ENCODE measurements at regions not wholly inside any gene's neighbourhood (a gene's known extent, or its start where the extent isn't known, plus 50 kb on each side); places are given as distances from the start of the nearest gene placed in this dataset.
"Not testable (repeated sequence)": the region's sequence is repeated elsewhere in the genome, so short reads cannot be mapped to it uniquely, and the experiment has no call there.

DNA sequence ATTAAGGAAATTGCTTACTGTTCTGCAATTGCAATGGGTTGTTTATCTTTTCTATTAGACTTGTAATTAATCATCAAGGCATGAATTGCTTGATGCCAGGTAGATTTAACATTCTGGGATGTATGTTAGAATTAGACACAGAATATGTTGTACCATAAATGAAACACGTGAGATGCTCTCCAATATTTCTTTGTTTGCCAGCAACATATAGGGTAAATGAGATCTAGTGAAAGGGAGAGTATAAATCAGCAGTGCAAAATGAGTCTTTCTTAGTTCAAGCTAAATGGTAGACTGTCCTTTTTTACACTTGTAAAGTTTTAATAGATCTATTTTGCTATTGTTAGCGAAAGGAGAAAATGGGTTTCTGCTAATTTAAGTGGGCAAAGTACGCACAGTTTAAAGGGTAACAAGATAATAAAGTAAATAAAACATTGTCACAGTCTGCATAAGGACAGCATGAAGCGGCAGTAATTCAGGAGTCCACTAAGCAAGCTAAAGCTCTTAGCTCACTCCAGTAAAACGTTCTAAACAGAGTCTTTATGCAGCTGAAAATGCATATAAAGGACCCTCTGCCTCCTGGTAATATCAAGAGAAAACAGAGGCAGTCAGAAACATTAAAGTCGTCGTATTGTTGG, 1137.1 kb downstream of the OLFM4 start:
- no peak for DNase-seq

DNA sequence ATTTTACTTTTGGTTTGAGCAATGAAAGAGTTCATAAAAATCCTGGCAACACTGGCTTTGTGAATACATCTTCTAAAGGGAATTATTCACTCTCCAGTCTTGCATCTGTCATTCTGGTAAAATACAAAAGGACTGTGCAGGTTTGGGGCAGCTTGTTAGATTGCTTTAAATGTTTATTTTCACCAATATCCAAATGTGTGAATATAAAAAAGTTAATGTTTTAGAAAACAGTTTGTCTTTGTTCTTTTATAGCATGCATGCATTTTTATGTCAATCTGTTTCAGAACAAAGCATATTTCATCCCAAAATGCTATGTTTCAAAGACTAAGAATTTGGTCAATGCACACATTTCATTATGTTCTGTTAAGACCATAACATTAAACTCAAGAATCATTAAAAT, 1145.4 kb downstream of the OLFM4 start:
- no peak for DNase-seq

DNA sequence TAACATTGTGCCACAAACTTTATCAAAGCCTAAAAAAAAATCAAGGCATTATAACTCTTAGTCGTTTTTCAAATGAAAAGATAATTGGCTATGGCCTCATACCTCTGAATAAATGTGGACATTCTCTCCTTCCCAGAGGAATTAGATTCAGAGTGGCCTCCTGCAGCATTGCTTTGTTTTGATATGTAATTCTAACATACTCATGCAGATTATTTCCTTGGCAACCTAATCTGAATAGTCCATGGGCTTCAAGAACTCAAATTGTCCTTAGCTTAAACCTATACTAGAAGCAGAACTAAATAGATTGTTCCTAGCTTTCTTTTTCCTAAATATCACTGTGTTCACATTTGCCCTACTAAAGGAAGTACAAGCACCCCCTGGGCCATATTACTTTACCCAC, 1146.9 kb downstream of the OLFM4 start:
- no peak for DNase-seq

DNA sequence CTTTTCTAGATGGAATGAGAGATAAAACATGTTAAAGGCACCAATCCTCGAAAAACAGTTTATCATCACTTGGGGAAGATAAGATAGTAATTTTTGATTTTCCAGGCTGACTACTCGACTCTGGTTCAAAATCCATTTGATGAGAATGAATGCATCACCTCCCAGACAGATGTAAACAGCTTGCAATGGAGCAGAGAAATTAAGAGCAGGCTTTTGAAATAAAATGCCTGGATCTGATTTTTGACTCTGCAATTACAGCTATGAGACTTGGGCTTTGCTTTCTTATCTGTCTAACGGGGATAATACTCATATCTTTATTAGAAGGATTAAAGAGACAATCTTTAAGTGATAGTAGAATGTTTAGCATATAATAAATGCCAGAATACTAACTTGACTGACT, 1148.9 kb downstream of the OLFM4 start:
- no peak for DNase-seq

DNA sequence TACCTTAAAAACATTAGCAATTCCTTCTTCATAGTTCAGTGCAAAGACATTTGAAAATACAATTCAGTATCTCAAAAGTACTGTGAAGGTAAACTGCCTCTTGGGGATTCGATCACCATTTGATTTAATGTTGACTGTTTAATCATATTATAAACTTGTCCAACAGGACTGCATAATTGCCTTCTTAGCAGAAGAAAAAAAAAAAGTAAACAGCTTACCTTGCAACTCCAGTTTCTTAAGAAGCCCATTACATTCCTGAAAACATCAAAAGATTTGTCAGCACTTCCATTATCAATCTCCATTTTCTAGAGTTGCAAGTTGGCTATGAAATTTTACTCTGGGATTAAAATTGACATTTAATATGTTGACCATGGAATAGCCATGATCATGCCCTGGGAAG, 1154.6 kb downstream of the OLFM4 start:
- DNase-seq, result no peak

DNA sequence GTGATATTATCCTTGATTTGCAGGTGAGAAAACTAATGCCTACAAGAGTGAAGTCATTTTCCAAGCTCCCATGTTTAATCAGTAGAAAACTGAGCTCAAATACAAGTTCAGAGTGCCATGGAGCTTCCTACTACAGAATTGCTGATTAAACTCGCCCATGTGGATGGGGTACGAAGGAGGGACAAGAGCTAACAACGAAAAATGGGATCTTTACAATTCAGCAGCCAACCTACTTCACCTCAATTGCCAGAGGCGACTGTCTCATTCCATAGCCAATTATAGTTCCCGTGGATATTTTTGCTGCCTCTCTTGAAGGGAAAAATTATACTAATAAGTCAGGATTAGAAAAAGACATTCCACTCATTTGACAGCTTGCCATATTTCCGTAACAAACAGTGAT, 1155.1 kb downstream of the OLFM4 start:
- no peak for DNase-seq

DNA sequence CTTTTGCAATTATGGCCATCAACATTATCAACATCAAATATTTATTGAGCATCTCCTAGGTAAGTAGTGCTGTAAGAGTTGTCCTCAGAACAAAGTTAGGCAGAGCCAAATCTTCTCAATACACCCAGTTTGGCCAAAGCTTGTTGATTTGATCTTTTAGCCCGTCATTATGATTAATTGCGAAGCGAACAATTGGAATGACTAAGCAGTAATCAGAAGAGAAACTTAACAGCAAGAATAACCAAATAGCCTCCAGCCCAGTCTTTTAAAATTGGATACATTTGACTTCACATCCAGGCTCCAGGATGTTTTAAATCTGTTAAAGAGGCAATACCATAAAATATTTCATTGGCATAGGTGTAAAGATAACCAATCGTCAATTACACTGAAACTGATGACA, 1156.0 kb downstream of the OLFM4 start:
- DNase-seq, result no peak

DNA sequence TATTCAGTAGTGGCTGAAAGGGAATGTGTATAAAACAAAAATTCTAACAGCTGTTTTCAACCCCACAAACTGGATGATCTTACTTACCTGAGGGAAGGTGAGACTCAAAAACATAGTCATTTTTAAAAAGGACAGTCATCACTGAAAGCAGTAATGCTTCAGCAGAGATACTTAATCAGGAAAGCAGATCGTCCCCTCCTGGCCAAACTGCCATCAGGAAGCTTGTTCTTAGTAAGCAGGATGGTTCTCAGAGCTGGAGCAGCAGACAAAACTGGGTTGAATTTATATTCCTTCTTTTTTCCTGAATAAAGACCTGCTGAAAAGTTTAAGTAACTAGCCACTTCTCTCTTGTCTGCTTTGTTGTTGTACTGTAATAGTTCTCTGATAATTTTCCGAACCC, 1156.5 kb downstream of the OLFM4 start:
- no peak for DNase-seq

DNA sequence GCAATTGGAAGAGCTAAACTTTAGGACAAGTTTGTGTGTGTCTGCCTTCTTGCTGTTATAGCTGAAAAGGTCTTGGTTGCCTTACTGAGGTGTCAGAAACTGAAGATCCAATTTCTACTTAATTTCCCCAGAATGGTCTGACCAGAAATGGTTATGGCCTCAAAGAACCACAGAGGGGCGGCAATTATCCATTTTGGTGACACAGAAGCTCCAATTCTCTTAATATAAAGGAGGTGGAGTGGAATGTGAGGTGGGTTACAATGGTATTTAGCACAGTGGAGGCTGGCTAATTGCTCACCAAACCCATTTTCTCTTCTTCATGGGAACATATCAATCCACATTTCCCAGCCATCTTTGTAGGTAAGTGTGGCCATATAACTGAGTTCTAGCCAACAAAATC, 1157.2 kb downstream of the OLFM4 start:
- DNase-seq, result no peak

DNA sequence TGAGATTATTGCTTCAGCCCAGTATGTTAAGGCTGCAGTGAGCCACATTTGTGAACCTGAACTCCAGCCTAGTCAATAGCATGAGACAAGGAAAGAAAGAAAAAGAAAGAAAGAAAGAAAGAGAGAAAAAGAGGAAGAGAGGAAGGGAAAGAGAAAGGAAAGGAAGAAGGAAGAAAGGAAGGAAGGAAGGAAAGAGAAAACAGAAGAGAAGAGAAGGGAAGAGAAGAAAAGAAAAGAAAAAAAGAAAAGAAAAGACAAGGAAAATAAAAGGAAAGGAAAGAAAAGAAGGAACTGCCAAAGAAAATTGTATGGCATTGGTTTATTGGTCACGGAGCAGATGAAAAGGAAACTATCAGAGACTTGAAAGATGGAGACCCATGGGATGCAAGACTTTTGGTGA, 1158.8 kb downstream of the OLFM4 start:
- no peak for DNase-seq

DNA sequence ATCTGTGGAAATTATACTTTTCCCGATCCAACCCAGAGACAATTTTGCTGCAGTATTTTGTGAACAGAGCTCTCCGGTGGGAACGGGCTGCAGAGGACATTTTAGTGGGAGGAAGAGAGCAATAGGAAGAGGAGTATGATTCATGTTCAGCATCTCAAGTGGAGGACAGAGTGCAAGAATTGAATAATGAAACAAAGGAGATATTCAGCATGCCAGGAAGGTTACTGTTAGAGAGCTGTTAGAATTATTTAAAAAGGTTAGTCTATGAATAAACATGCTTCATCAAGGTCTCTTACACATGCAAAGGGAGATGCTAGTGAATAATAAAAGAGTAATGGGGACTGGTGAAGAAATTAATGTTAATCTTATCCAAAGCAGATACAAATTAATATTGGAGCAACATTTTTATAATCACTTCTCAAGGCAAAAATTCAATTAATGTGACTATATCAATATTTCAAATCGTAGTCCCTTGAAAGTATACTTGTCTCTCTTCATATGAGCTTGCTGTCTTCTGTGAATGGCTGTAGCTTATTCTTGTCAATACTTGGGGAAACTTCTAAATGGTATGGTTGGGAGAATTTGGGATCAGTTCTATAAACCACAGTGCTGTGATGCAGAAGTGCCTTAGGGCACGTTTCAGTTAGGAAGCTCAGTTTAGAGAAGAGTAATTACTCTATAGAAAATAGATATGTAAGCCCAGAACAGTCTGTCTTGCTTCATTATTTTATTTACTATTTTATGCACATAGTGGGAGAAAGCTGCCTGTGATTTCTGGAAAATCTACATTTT, 1165.8 kb downstream of the OLFM4 start:
- no peak for DNase-seq

DNA sequence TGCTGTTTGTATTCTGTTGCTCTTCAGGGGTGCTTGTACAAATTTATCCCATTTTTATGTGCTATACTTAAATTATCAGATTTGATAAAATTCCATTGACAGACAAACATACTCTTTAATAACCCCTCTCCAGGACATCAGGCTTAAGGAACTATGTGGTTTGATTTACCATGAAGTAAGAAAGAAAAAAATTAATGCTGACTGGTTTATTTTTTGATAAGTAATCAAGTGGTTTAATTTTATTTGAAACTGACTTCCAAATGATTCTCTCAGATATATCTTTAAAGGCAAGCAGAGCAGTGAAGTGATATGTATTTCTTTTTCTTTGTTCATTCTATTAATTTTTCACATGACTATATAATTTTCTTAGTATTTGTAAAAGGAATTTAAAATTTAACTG, 1168.1 kb downstream of the OLFM4 start:
- DNase-seq, result no peak

DNA sequence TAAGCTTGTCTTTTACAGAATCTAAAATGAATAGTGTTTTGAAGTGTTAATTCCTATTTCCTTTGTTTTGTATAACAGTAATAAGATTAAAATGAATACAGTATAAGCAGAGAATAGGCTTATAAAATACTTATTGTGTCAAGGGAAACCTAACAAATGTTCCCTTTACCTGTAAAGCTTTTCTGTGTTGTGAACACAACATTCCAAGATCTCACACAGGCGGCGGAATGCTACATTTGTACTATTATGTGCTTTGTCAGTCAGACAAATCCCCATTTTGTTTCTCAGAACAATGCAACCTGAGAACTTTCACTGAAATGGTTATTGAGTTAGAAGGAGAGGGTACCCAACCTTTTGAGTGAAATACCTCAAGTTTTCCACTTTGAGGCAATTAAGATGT, 1170.3 kb downstream of the OLFM4 start:
- DNase-seq, result no peak

DNA sequence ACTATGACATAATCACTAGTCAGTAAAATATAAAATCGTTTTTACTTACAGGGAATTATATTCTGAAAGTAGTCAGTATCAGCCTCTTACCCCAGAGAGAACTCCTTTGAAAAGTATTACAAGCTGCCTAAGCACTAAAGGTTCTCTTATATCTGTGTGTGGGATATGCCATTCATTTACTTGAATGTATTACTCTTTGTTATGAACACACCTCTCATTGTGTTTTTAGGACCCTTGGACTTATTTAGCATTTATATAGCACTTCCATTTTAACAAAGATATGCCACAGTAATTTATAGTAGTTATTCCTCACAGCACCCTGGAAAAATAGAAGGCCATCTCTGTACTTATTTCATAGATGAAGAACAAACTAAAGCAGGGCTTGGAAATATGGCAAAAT, 1178.0 kb downstream of the OLFM4 start:
- no peak for DNase-seq

DNA sequence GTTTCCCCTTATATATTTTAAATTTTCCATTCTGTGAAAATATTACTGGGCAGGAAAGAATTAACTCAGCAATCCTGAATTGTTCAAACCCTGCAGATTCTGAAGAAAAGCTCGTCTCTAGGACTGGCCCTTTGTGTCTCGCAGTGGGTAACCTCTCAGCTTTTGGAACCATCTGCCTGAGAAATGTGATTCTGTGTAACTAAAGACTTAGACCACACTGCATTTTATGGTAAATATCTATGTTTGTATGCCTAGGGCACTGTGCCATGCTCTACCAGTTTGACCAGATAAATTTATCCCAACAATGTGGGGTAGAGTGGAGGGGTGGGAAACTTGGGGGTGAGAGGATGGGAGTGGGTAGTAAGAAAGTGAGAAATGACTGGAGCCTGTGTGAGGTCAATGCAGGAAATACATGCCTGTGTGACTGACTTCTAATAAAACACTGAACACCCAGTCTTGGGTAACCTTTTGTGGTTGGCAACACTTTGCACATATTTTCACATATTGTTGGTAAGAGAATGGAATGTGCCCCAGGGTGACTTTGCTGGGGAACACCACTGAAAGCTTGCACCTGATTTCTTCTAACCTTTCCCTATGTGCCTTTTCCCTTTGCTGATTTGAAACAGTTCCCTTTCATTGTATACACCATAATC, 1181.9 kb downstream of the OLFM4 start:
- no peak for DNase-seq

DNA sequence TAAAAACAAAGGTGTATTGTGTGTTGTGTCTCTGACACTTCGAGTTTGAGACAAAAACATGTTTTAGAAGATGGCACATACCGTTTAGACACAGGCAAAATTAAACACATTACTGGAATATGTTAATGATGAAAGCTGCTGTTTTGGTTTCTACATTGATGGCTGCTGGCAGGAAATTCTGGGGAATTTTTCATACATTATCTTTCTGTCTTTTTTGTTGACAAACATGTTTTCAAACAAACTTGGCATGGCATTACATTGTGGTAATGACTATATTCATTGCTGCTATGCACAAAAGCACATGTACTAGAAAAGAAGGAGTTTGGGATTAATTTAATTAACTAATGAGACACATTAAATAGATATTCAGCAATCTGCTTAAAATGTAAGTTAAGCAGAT, 1187.6 kb downstream of the OLFM4 start:
- DNase-seq, result no peak

DNA sequence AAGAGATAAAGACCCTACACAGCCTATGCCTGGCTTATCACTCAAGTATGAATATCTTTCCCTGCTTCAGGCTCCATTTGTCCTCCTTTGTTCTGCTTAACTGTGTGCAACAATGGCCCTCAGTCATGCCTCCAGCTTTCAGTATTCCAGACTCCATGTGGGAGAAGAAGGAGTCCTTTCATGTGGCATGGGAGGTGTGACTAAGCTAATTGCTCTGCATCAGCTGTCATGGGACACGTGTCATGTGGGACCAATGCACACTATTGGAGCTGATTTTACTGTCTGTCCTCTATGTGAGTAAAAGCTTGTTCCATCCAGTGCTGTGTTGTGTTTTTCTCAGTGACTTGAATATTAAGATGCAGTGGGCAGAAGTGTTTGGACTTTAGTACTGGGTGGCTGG, 1198.3 kb downstream of the OLFM4 start:
- no peak for DNase-seq

DNA sequence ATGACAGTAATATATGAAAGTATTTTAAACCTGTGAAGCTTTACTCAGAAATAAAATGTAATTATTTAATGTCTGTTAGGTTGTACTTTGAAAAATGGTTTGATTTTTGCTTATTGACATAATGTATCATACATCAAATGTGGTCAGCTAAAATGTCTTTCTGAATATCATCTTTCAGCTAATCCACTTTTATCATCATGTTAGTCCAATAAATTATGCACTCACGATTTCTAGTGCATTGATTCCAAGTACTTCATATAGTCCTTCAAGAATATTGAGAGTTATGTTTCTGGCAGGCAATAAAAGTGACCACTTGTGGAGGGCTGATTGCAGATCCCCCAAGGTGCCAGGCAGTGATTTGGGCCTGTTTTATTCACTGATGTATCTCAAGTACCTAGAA, 1204.1 kb downstream of the OLFM4 start:
- no peak for DNase-seq

DNA sequence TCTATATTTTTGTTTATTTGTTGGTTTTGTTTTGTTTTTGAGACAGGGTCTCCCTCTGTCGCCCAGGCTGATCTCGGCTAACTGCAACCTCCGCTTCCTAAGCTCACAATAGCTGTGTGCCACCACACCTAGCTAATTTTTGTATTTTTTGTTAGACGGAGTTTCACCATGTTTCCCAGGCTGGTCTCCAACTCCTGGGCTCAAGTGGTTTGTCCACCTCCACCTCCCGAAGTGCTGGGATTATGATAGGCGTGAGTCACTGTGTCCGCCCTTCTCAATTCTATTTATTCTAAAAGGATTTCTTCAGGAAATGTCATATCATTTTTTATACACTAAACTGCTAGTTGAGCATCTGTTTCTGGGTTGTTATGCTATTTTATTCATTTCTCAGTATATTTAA, 1206.0 kb downstream of the OLFM4 start:
- DNase-seq, result no peak

DNA sequence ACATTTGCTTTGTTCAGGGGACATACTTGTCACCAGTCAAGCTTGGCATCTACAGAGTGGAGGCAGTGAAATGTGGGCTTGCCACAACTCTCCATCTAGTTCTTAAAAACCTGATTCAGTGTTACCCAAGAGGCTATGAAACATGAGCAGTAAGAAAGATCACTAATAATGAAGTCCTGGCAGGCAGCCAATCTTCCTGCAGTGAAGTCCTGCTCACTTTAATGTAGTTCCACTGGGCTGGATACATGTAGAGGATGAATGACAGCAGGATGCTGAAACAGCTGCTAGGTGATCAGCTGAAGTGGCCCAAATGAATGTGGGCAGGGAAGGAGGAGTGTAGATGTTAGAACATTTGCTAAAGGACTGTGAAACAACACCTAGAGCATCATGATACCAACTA, 1213.1 kb downstream of the OLFM4 start:
- peak; percentile 61 for DNase-seq

DNA sequence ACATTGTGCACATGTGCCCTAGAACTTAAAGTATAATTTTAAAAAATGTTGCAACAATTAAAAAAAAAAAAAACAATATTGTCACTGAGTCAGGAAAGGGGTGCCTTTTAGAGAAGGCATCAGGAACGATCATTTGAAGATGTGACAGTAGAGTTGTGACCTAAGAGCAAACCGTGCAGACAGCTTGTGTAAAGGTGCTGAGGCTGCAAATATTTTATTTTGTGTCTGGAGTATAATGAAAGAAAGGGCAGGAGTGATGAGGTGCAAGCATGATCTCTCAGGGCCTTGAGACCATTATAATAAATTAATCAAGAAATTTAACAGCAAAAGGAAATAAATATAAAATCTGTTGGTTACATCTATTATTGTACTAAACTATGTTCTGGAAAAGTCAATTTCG, 1219.7 kb downstream of the OLFM4 start:
- DNase-seq, result no peak

DNA sequence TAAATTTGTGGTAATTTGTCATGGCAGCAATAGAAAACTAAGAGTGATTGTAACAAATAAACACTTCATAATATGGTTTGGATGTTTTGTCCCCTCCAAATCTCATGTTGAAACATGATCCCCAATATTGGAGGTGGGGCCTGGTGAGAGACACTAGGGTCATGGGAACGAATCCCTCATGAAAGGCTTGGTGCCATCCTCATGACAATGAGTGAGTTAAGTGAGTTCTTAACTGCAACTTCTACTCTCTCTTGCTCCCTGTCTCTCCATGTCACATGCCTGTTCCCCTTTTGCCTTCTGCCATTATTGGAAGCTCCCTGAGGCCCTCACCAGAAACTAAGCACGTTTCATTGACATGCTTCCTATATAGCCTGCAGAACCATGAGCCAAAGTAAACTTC, 1233.2 kb downstream of the OLFM4 start:
- no peak for DNase-seq

DNA sequence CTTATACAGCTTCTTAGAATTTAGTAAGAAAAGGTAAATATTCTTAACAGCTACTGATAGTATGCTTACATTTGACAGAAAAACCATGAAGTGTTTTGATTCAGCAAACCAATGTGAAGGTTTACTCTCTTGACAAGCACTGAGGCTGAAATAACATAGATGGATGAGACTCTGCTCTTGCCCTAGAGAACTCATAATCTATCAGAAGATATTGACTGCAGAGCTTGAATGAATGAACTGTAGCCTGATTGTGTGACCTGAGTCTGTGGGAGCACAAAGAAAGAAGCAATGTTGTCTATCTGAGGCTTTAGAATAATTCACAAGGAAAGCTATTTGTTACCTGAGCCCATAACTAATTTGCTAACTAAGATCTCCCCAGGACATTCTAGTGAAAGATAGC, 1235.3 kb downstream of the OLFM4 start:
- DNase-seq, result no peak

DNA sequence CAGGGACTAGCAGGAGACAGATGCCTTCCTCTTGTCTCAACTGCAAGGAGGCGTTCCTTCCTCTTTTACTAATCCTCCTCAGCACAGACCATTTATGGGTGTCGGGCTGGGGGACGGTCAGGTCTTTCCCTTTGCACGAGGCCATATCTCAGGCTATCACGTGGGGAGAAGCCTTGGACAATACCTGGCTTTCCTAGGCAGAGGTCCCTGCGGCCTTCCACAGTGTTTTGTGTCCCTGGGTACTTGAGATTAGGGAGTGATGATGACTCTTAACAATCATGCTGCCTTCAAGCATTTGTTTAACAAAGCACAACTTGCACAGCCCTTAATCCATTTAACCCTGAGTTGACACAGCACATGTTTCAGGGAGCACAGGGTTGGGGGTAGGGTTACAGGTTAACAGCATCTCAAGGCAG, 1238.6 kb downstream of the OLFM4 start:
- not testable (repeated sequence) for DNase-seq
